Retinal pigment epithelial cell (primary cell): ENCODE measurements at regions not wholly inside any gene's neighbourhood (a gene's known extent, or its start where the extent isn't known, plus 50 kb on each side); places are given as distances from the start of the nearest gene placed in this dataset.

Source experiments
- DNase-seq: peaks from one replicate; pipeline ENCODE4 v3.0.0-alpha.2; 2010; ENCODE audit warnings: low read depth
- H3K4me3 ChIP-seq: 2 replicates; pipeline ENCODE4 v1.5.1; 2011; ENCODE audit warnings: mild to moderate bottlenecking, low read length, control low read depth, moderate library complexity
- TF ChIP-seq, protein P1 (sequence below): conservative IDR thresholded peaks from 2 replicates; pipeline ENCODE4 v1.5.1; 2011; ENCODE audit warnings: low read depth, low read length, control low read depth, inconsistent platforms

DNA sequence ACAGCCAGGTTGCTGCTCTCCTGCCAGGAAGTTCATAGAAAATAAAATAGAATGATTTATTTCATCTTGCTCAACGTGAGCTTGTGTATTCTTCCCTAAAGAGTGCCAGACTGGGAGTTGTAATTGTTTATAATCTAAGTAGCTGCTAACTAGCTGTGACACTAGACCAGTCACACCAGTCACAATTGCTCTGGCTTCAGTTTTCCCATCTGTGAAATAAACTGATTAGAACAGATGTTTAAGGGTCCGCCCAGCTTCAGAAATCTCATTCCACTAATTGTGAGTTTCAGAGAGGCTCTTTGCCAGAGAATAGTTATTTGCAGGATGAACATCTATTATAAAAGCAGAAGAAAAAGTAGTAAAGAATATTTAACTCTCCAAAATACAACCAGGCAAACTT is 55.6 kb upstream of the ZDHHC17 start:
- TF ChIP-seq, protein P1, sequence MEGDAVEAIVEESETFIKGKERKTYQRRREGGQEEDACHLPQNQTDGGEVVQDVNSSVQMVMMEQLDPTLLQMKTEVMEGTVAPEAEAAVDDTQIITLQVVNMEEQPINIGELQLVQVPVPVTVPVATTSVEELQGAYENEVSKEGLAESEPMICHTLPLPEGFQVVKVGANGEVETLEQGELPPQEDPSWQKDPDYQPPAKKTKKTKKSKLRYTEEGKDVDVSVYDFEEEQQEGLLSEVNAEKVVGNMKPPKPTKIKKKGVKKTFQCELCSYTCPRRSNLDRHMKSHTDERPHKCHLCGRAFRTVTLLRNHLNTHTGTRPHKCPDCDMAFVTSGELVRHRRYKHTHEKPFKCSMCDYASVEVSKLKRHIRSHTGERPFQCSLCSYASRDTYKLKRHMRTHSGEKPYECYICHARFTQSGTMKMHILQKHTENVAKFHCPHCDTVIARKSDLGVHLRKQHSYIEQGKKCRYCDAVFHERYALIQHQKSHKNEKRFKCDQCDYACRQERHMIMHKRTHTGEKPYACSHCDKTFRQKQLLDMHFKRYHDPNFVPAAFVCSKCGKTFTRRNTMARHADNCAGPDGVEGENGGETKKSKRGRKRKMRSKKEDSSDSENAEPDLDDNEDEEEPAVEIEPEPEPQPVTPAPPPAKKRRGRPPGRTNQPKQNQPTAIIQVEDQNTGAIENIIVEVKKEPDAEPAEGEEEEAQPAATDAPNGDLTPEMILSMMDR, result no peak
- DNase-seq, result no peak
- H3K4me3 ChIP-seq, result no peak overlapping the region

DNA sequence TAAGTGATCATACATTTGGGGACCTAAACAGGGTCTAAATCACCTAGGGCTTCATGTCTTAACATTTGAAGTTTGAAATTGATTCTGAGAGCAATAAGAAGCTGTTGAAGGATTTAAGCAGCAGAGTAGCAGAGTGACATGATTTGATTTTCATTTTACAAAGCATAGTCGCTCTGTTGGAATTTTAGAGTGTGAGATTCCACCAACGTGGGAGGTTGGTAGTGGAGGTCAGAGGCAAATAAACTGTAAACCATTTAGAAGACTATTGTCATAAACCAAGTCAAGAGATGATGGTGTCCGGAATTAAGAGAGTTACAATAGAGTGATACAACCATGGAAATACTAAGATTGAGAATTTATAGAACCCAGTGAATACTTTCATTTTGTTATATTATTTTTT is 52.7 kb upstream of the ZDHHC17 start:
- TF ChIP-seq, protein P1, result no peak
- DNase-seq, result no peak
- H3K4me3 ChIP-seq, result no peak overlapping the region

DNA sequence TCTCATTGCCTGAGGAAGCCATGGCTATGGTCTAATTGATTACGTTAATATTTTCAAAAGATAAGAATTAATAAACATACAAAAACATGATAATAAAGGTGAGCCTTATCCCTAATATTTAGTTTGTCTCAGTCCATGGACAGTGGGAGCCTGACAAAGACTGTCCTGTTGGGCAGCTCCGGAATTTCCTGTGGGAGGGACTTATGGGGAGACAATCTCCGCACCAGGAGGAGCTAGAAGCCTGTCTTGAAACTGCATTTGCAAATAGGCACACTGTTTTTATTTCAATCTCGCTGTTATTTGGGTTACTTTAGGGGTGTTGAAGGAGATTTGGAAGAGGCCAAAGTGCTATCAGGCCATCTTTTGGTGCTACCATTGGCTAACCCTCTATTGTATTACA is 50.8 kb upstream of the ZDHHC17 start:
- no peak for DNase-seq
- H3K4me3 ChIP-seq, result no peak overlapping the region
- TF ChIP-seq, protein P1, result no peak

DNA sequence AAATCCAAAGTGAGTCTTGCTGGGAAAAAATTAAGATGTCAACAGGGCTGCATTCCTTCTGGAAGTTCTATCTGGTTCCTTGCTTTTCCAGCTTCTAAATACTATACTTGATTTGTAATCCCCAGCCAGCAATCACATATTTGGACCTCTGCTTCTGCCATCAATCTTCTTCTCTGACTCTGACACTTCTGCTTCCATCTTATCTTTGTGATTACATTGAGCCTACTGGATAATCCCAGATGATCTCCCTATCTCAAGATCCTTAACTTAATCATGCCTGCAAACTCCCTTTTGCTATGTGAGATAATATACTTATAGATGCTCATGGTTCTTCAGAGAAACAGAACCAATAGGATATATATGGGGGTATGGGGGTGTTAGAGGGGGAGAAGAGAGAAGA is 49.9 kb upstream of the ZDHHC17 start:
- no peak for DNase-seq
- H3K4me3 ChIP-seq, result no peak overlapping the region
- TF ChIP-seq, protein P1, result no peak
